ENCODE measurements at regions not wholly inside any gene's neighbourhood (a gene's known extent, or its start where the extent isn't known, plus 50 kb on each side); places are given as distances from the start of the nearest gene placed in this dataset.
A peak's percentile ranks its signal among the peaks of the same experiment; 100 is the strongest.
"Not testable (repeated sequence)": the region's sequence is repeated elsewhere in the genome, so short reads cannot be mapped to it uniquely, and the experiment has no call there.

DNA sequence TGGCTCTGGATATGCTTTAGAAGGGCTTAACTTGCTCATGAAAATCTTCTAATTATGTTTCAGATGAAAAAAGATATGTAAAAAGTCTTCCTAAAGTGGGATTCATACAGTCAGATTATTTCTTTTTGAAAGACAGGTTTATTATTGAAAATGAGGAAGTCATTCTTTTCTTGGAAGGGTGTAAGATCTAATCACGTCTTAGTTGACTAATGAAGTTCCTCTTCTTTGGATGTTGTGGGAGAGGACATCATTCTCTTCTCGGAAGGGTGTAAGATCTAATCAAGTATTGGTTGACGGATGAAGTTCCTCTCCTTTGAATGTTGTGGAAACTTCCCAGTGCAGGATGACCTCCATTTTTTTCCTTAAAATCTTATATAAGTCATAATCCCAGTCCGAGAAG lies 74.9 kb downstream of the ALG10 start:
- no peak for DNase-seq

DNA sequence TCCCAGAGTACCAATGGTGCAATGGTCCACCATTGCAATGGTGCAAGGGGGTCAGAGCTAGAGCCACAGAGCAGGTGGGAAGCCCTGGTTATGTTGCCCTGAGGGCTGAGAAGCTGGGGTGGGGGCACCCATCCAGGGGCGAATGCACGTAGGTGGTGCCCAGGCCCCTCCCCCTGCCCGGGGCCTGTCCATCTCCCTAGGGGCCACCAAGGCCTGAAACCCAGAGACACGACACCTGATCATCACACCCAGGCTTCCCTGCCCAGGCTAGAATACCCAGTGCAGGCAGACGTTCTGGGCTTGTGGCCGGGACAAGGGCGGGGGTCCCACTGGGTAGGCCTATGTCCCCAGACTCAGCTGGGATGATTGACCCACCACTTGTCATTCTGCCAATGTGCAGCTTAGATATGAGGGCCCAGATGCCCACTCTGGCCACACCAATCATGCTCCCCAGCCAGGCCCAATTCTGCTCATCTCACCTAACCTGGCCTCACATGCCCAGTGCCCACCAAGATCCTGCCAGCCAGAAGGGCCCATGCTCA lies 83.2 kb downstream of the ALG10 start:
- no peak for DNase-seq

DNA sequence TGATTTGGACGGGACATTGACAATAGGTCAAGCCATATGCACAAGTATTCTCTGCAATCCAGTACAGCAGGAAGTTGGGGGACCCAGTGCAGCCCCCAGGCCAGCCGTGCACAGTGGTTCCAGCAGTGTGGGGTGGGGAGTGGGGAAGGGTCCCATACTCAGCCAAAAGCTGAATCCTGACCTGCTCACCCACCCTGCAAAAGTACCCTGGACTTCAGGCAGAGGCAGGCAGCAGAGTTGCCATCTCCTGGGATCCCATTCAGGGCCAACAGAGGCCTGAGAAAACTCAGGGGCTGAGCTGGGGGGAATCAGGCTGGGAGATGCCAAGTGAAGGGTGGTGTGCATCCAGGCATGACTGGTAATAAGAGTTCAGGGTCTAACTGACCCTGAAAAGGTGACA lies 83.9 kb downstream of the ALG10 start:
- DNase-seq, result no peak

DNA sequence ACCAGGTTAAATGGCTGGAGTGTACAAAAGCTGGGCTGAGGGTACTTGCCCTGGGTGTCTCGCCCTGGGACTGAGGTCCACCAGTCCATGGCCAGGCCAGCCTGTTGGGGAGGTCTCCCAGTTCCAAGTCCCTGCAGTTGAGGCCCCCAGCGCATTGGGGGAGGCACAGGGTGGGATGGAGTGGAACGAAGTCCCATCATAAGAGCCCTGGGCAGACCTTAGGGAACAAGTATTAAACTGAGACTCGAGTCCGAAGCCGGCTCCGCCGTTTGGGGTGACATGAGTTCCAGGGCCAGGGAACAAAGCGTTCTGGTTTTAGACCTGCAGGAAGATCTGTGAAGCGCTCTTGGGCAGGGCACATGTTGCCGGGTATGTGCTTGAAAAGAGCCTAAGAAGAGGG lies 84.7 kb downstream of the ALG10 start:
- no peak for DNase-seq

DNA sequence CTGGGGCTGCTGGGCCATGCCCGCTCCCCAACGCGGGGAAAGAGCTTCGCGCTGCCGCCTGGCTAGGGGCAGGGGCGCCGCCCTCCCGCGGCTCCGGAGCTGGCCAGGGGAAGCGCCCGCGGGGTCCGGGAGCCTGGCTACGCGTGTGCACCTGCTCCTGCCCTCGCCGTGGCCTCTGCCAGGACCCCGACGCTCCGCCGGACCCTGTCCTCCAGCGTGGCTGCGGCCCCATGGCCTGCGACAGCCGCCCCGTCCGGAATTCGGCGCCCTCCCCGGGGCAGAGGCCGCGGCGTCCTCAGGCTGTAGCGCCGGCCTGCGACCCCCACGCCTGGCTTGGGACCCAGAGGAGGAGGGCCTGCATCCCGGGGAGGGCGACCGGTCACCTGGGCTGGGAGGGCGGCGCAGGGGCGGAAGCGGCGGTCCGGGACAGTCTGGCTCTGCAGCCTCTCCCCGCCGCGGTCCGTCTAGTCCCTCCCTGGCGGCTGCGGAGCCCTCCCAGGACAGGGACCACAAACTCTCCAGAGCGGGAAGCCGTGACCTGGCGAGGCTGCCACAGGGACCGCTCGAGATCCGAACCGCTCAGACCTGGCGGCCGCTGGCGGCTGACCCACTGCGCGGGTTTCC lies 85.6 kb downstream of the ALG10 start:
- DNase-seq, result no peak

DNA sequence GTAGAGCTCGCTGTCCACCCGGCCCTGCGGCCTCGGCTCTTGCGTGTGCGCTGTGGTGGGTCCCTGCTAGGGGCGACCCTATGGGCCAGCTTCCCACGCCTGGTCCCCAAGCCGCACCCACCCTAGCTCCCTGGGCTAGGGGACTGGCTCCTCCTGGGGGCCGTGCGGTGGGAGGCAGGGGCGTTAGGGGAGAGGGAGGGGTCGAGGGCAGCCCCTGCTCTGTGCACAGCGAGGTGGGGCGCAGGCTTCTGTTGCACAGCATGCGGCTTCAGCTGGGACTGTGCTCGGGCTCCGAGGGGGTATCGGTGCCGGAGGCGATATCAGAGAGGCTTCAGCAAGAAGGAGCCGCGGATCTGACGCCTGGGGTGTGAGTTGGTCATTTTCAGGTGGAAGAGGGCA lies 86.1 kb downstream of the ALG10 start:
- DNase-seq, result no peak

DNA sequence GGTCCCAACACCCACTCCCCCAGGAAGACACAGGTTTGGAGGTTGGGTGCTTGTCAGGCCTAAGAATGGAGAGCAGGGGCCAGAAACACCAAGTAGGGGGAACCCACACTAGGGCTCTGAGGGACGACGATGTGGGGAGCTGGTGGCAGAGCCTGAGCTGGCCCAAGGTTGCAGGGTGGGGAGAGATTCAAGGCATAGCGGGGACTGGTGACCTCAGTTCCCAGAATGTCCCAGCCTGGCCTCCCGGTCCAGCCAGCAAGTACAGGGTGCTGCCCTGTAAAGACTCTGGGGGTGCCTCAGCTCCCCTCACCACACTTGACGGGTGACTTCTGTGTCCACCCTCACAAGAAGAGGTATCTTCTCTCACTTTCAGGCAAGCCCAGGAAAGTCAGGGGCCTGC lies 86.7 kb downstream of the ALG10 start:
- no peak for DNase-seq

DNA sequence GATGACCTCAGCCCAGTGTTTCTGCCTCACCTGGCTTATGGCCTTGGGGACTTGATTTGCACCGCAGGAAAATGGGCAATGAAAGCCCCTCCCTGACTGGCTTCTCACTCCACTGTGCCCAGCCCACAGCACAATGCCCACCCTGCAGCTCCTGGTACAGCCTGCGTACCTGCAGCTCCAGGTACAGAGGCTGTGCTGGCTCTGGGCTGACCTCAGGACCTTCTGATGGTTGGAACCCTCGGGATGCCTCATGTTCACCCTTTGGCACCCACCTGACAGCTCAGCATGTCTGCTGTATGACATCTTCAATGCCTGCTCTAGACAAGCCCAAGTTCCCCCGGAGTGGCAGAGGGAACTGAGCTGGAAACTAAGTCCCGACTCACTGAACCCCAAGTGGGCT lies 87.1 kb downstream of the ALG10 start:
- no peak for DNase-seq

DNA sequence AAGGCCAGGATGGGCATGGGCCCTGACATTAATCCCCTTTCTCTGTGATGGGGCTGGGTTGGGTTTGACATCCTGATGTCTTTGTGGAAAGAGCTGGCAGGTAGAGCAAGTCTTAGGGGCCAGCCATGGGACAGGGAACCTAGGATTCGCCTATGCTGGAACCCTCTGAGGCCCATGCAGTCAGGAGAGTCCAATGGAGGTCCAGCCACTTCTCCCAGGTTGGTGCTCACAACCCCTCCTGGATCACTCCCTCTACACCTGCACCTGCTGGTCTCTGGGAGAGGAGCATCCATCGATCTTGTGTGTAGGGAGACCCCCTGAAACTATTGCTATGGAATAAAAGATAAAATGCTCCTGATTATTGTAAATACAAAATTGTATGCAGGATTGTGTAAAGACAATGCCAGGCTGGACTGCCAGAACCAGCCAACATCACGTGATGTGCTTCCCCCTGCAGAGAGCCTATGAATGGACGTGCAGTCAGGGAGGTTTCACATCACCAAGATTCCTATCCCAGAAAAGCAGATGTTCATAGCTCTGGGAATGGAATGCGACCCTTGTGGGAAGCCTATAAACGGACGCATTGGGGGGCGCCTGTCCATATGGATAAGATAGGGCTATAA lies 87.7 kb downstream of the ALG10 start:
- DNase-seq, result not testable (repeated sequence)

DNA sequence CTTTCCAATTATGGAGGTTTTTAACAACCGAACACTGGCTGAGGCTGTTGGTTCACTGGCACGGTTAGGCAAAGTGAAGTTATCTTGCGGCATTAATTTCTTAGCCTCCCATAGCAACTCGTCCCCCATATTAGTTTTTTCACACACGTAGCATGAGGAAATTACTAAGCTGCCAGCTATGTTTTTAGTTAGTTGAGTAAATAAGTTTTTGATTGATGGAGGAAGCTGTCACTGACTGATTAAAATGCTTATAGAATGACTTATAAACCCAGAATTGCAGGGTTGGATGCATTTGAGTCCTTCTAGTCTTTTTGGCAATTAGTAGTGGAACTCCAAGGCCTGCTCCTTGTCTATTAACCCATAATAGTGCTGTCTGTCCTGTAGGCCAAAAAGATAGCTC lies 97.1 kb downstream of the ALG10 start:
- DNase-seq, result no peak

DNA sequence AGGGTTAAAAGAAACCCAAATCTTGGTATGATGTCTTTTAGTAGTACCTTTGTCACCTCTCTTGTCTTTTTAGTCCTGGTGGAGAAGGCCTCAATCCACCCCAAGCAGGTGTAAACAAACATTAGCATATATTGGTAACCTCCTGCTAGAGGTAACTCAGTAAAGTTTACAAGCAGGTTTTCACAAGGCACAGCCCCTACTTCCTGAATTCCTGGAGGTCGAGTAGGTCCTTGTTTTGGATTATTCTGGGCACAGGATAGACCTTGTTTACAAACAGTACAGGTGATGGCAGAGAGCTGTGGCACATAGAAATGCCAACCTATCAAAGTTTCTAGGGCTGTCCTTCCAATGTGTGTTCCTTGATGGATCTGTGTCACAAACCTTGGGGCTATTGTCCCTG lies 99.1 kb downstream of the ALG10 start:
- no peak for DNase-seq

DNA sequence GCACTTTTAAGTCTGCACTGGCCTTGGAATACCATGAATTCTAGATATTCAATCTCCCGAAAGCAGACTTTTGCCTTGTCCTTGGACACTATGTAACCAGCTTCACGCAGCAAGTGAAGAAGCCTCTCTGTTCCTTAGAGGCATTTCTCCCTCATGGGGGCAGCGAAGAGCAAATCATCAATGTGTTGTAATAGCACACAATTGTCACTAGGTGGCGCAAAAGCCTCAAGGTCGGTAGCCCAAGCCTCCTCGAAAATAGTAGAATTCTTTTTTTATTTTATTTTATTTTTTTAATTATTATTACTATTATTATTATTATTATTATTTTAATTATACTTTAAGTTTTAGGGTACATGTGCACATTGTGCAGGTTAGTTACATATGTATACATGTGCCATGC lies 100.8 kb downstream of the ALG10 start:
- DNase-seq, result peak; percentile 5

DNA sequence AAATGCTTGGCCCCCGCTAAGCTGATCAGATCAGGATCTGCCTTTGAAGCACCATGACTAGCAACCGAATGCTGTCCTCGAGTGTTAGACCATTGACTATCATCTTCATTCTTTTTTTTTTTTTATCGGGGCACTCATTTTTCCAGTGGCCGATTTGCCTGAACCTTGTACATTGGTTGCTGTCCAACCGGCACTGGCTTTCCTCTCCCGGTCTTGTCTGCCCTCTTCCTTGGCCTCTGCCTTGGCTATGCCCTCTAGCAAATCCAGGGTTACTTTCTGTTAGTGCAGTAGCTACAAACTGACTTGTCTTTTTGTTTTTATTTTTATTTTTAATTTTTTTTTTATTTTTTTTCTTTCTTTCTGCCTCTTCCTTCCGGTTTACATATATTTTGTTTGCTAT lies 102.3 kb downstream of the ALG10 start:
- DNase-seq, result no peak

DNA sequence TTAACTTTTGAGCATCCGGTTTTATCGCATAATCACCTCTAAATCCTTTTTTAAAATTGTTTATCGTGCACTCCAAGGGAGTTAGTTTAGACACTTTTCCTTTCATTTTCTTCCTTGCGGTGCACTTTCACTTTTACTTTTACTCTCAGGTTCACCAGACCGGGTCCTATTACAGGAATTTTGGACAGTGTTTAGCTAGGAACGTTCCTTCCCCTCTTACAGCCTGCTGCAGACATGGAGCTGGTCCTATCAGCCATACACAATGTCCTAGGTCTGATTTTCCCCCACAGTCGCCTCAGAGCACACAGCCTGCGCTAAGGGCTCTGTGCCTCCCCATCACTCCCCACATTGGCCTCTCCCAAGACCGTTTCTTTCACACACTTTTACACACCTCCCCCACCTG lies 103.9 kb downstream of the ALG10 start:
- no peak for DNase-seq

DNA sequence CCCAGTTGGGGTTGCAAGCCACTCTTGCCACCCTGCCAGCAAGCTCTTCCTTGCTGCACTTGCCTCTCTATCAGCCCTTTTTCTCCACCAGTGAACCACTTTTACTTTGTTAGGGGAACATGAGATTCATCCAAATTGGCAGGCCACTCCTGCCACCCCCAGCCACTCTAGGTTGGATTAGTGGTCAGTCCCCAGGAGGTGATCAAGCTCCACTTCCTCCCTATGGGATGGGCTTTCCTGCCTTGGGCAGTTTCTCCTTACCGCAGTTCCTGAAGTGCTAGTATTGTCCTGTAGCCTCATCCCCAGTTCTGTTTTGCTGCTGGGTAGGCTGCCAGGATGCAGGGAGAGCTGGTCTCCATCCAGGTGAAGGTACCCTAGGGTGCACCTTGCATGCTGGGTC lies 104.5 kb downstream of the ALG10 start:
- DNase-seq, result no peak

DNA sequence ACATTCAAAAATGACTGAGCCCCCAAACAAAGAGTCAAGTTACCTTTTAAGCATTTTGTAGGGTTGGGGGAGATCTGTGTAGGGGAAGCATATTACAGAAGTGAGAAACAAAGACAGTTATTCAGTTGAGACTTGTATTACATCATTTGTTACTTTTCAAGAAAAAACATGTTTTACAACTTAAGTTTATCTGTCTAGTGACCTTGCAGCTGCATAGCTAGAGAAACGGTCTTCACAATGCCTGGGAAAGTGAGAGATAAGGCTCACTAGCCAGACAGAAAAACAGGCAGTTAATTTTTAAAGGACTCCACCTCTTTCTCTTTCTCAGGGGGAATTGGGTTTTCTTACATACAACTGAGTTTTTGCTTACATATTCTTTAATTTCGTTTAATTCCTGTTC lies 105.1 kb downstream of the ALG10 start:
- not testable (repeated sequence) for DNase-seq

DNA sequence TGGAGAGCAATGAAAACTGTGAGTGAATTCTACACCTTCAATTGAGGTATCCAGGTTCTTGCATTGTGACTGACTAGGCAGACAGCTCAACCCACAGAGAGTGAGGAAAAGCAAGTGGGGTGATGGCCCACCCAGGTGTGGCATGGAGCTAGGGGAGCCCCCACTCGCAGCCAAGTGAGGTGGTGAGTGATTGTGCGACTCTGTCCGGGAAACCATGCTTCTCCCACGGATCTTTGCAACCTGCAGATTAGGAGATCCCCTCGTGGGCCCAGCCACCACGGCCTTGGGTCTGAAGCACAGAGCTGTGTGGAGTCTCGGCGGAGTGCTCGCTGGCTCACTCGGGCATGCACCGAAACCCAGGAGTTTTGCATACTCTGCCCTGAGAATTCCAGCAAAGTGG lies 120.1 kb downstream of the ALG10 start:
- no peak for DNase-seq

DNA sequence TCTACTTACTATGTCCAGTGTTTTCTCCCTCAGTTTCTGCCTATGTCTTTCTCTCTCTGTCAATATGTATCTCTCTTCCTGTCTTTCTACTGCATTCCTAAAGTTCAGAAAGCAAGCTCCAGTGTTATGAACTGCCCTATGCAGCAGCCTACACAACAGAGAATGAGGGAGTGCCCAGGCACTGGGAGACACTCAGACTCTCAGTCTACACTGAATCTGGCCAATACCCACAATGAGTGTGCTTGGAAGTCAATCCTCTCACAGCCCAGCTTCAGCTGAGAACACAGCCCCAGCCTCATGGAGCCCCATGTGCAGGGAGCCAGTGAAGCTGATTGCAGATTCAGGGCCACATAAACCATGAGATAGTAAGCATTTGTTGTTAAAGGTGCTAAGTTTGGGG lies 128.7 kb downstream of the ALG10 start:
- no peak for DNase-seq

DNA sequence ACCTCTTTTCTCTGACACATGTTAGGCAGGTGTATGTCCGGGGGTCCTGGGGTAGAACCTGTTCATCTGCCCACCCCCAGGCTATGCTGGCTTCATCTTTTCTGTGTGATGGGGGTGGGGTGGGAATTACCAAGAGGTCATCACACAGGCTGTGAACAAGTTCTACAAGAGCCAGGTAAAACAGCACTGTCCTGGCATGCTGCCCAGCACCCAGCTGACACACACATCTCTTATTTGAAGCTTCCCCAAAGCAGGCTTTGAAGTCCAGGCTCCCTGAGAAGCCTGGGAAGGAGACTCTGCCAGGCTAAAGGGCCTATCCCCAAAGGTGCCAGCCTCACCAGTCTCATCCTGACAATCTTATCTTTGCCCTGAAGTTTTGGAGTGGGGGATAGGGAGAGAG lies 141.1 kb downstream of the ALG10 start:
- DNase-seq, result no peak

DNA sequence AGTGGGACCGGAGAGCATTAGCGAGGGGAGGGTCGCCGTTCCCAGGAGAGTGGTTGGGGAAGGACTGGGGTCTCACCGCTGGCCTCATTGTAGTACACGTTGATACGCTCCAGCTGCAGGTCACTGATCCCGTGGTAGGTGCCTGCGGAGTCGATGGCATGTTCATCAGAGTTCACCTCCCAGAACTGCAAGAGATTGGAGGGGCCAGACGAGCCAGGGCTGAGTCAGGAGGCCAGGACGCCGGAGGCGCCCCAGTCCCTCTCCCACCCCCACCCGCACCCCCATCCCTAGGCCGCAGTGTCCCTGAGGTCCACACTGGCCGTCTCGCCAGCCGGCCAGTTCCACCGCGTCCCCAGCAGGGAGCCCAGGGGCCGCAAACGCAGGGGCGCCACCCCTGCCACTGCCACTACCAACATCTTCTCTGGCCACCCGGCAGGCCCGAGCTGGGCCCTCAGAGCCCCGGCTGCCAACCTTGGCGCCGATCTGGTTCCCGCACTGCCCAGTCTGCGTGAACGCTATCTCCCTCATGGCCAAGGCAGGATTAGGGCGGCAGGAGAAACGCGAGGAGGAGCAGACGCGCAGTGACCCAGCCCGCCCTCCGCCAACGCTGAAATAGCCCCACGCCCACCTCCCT lies 144.2 kb downstream of the ALG10 start:
- DNase-seq, result no peak

DNA sequence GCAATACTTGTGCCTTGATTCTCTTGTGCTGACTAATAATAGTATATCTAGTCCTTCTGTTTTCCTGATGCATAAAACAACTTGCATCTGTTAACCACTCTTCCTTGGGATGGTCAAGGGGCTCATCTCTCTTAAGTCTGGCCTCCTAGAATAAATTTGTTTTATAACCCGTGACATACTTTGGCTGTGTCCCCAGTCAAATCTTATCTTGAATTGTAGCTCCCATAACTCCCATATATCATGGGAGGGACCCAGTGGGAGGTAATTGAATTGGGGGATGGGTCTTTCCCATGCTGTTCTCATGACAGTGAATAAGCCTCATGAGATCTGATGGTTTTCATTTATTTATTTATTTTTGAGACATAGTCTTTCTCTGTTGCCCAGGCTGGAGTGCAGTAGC lies 146.2 kb downstream of the ALG10 start:
- not testable (repeated sequence) for DNase-seq

DNA sequence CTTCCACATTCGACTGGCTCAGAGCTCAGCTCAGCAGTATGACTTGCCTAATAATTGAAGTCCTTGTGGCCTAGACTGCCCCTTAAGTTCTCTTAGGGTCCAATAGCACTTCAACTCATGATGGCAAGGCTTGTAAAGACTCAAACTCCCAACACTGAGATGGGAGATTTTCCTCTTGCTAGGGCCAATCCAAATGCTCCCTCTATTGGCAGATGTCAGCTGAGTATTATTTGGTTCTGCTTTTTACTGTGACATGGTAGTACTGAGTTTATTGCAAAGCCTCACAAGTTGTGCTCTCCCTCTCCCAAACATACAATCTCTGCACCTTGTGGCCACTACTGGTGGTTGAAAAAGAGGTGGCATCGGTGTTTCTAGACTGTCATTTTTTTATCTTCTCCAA lies 164.2 kb downstream of the ALG10 start:
- no peak for DNase-seq

DNA sequence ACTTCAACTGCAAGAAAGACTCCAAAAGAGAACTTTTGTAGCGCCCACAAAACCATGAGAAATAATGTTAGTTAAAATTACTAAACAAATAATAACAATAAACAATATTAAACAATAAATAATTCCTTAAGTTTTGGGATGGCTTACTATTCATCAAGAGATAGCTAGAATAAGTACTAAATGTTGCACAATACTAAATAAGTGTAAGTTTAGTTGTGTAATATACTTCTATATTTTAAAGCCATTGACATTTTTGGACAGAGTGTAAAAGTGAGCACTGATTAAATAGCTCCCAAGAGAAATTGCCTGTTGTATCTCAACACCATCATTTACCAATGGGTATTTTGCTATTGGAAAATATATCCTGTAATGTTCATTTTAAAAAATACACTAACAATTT lies 166.7 kb downstream of the ALG10 start:
- no peak for DNase-seq

DNA sequence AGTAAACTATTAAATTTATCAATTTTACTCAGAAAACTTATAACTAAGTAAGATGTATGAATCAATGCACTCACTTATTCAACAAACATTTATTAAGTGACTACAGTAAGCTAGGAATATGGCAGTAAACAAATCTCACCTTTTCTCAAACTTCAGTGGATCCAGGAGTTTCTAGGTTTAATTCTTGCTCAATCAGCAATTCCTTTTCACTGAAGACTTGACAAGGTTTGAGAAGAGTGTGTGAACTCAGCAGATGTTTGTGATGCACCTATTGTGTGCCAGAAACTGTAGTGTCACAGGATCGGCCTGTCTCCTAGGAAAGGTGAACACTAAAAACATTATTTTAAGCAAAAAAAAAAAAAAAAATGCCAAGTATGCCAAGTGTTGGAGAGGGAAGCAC lies 167.8 kb downstream of the ALG10 start:
- DNase-seq, result no peak

DNA sequence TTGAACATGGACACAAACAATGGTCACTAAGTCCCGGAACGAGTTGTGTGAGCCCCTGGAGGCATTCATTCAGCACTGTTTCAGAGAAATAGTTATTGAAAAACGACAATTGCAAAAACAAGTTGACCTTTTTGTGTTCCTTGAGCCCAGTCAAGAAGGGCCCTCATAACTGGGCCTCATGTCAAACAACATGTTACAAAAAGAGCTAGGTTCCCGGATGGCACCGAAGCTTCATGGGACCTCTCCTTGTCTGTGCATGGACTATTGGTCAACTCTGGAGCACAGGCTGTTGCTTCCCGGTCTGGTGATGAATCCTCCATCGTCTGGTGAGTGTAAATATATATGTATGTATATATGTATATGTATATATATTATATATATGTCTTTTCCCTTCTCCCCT lies 176.6 kb downstream of the ALG10 start:
- no peak for DNase-seq

All from DMS 273 treated with DMSO at 0.1 percent for 48 hours (cell line).